HepG2 (cell line): ENCODE measurements at regions not wholly inside any gene's neighbourhood (a gene's known extent, or its start where the extent isn't known, plus 50 kb on each side); places are given as distances from the start of the nearest gene placed in this dataset.

Experiments
- CEBPZ ChIP-seq: IDR thresholded peaks from 2 replicates; pipeline ENCODE4 v1.6.1; 2012; ENCODE audit warnings: low read length, improper control_type of control experiment
- GABPA ChIP-seq, 2 experiments: IDR thresholded peaks; 2 replicates each; pipeline ENCODE4 v1.6.1; 2011 to 2016; ENCODE audit warnings: low read depth in 2 of 2, low read length in 1 of 2, missing biosample characterization in 1 of 2, missing genetic modification characterization in 1 of 2
- MTA1 ChIP-seq: sonication (generic); formaldehyde crosslinking; IDR thresholded peaks from 2 replicates; pipeline ENCODE4 v1.4.0; 2020; ENCODE audit warnings: missing genetic modification reagents, mild to moderate bottlenecking, borderline replicate concordance
- POLR2A ChIP-seq, 2 experiments: IDR thresholded peaks; 2 replicates each; pipeline ENCODE4 v1.6.1; 2011; ENCODE audit warnings: low read depth in 2 of 2, low read length in 2 of 2, mild to moderate bottlenecking in 1 of 2, moderate library complexity in 1 of 2; ENCODE audit not compliant: insufficient read depth in 1 of 2
- POLR2AphosphoS5 ChIP-seq: IDR thresholded peaks from 2 replicates; pipeline ENCODE4 v1.6.1; 2012; ENCODE audit warnings: low read depth, low read length
- ZFP90 ChIP-seq: sonication (generic); formaldehyde crosslinking; IDR thresholded peaks from 2 replicates; pipeline ENCODE4 v1.8.0; 2022; ENCODE audit warnings: missing genetic modification reagents, mild to moderate bottlenecking, inconsistent platforms, borderline replicate concordance
- ZNF251 ChIP-seq: sonication (generic); formaldehyde crosslinking; IDR thresholded peaks from 2 replicates; pipeline ENCODE4 v1.9.0; 2021; ENCODE audit warnings: mild to moderate bottlenecking, missing genetic modification reagents
- ZNF605 ChIP-seq: sonication (generic); formaldehyde crosslinking; IDR thresholded peaks from 2 replicates; pipeline ENCODE4 v1.8.0; 2022; ENCODE audit warnings: mild to moderate bottlenecking, missing genetic modification reagents
- ZNF687 ChIP-seq: sonication (generic); formaldehyde crosslinking; IDR thresholded peaks from 2 replicates; pipeline ENCODE4 v1.5.1; 2020; ENCODE audit warnings: mild to moderate bottlenecking, missing genetic modification reagents, moderate library complexity

- no peak for TF ChIP-seq ZFP90
- no peak for TF ChIP-seq MTA1 (CRISPR knock-in tag)
- no peak for TF ChIP-seq ZNF251 (CRISPR knock-in tag)
- TF ChIP-seq POLR2AphosphoS5, result no peak
- no peak for TF ChIP-seq CEBPZ
- TF ChIP-seq ZNF687, result no peak
- TF ChIP-seq POLR2A (IDR thresholded peaks at IDR 0.05; ENCODE audit: insufficient read depth in 1 of 2, low read depth in 2 of 2, low read length in 2 of 2), result no peak
- no peak for TF ChIP-seq GABPA (IDR thresholded peaks at IDR 0.05; ENCODE audit: low read depth, low read length)
- TF ChIP-seq GABPA (CRISPR knock-in tag; IDR thresholded peaks at IDR 0.05; ENCODE audit: low read depth), result no peak
- no peak for TF ChIP-seq ZNF605 (CRISPR knock-in tag)
Measured at GRCh38 chr5:96322217-96322616, 110.8 kb downstream of the PCSK1 start.
